ENCODE measurements at regions not wholly inside any gene's neighbourhood (a gene's known extent, or its start where the extent isn't known, plus 50 kb on each side); places are given as distances from the start of the nearest gene placed in this dataset.

DNA sequence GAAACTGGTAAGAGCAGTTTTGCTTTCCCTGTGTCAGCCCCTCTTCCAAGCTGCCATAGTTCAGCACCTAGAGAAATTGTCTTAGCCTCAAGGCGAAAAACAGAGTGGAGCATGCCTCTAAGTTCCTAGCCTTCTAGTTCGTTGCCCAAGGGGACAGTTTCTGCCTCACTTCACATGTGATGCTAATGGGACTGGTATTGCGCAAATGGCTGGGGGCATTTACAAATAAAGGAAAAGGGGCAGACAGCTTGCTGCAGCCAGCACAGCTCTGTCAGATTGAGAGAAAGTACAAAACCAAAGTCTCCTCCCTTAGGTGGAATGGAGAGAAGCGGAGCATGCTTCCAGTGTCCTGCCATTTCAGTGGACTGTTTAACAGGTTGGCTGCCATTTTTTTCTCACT lies 567.7 kb downstream of the ETV1 start:
- peaks cover 5% of the 10 kb centered on the region; the same call in 2 of the 3 replicates for H3K36me3 Mint-ChIP-seq (ENCODE audit: low read depth)
- Histone ChIP-seq H3K27me3 (ENCODE audit: insufficient read depth) (no peaks in the 10 kb centered on the region), H3K4me2 (no peak overlapping the region), H3F3A (replicated peaks; ENCODE audit: low read depth) (no peaks in the 10 kb centered on the region), H3K4me1 (ENCODE audit: insufficient read depth) (no peaks in the 10 kb centered on the region), H2AFZ (no peak overlapping the region), H3K4me3 (no peak overlapping the region), H4K20me1 (replicated peaks; ENCODE audit: insufficient read depth) (no peaks in the 10 kb centered on the region), H3K79me2 (replicated peaks; ENCODE audit: insufficient read depth) (no peaks in the 10 kb centered on the region), H3K27ac (ENCODE audit: low read depth) (no peak overlapping the region), H3K9me2 (ENCODE audit: insufficient read depth) (no peaks in the 10 kb centered on the region), H3K36me3 (ENCODE audit: insufficient read depth) (no peaks in the 10 kb centered on the region)
- no peaks in the 10 kb centered on the region for H3K27me3 Mint-ChIP-seq (ENCODE audit: insufficient read depth, low read depth, poor library complexity)
- no peaks in the 10 kb centered on the region for H3K4me1 Mint-ChIP-seq
- H3K27ac Mint-ChIP-seq, result no peak overlapping the region
- ATAC-seq (no peak), DNase-seq (ENCODE audit: low spot score) (no peak)
- H3K4me3 Mint-ChIP-seq, result no peak overlapping the region
- peaks cover 15% of the 10 kb centered on the region; the same call in 2 of the 3 replicates for H3K9me3 Mint-ChIP-seq
- TF ChIP-seq POLR2AphosphoS5 (IDR thresholded peaks at IDR 0.05; ENCODE audit: low read depth), result no peak
- no peak for TF ChIP-seq EZH2 (IDR thresholded peaks at IDR 0.05; ENCODE audit: low read depth, unreplicated experiment)
- TF ChIP-seq ZNF331 (CRISPR knock-in tag; IDR thresholded peaks at IDR 0.05; ENCODE audit: low read depth), result no peak
- no peak for TF ChIP-seq JUNB (IDR thresholded peaks at IDR 0.05; ENCODE audit: unreplicated experiment)
- TF ChIP-seq, protein P1, sequence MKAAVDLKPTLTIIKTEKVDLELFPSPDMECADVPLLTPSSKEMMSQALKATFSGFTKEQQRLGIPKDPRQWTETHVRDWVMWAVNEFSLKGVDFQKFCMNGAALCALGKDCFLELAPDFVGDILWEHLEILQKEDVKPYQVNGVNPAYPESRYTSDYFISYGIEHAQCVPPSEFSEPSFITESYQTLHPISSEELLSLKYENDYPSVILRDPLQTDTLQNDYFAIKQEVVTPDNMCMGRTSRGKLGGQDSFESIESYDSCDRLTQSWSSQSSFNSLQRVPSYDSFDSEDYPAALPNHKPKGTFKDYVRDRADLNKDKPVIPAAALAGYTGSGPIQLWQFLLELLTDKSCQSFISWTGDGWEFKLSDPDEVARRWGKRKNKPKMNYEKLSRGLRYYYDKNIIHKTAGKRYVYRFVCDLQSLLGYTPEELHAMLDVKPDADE (IDR thresholded peaks at IDR 0.05), result no peak
- TF ChIP-seq, protein P2, sequence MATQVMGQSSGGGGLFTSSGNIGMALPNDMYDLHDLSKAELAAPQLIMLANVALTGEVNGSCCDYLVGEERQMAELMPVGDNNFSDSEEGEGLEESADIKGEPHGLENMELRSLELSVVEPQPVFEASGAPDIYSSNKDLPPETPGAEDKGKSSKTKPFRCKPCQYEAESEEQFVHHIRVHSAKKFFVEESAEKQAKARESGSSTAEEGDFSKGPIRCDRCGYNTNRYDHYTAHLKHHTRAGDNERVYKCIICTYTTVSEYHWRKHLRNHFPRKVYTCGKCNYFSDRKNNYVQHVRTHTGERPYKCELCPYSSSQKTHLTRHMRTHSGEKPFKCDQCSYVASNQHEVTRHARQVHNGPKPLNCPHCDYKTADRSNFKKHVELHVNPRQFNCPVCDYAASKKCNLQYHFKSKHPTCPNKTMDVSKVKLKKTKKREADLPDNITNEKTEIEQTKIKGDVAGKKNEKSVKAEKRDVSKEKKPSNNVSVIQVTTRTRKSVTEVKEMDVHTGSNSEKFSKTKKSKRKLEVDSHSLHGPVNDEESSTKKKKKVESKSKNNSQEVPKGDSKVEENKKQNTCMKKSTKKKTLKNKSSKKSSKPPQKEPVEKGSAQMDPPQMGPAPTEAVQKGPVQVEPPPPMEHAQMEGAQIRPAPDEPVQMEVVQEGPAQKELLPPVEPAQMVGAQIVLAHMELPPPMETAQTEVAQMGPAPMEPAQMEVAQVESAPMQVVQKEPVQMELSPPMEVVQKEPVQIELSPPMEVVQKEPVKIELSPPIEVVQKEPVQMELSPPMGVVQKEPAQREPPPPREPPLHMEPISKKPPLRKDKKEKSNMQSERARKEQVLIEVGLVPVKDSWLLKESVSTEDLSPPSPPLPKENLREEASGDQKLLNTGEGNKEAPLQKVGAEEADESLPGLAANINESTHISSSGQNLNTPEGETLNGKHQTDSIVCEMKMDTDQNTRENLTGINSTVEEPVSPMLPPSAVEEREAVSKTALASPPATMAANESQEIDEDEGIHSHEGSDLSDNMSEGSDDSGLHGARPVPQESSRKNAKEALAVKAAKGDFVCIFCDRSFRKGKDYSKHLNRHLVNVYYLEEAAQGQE (IDR thresholded peaks at IDR 0.05; ENCODE audit: unreplicated experiment), result no peak
- no peak for TF ChIP-seq NANOG (IDR thresholded peaks at IDR 0.05; ENCODE audit: borderline replicate concordance)
- TF ChIP-seq, protein P3, sequence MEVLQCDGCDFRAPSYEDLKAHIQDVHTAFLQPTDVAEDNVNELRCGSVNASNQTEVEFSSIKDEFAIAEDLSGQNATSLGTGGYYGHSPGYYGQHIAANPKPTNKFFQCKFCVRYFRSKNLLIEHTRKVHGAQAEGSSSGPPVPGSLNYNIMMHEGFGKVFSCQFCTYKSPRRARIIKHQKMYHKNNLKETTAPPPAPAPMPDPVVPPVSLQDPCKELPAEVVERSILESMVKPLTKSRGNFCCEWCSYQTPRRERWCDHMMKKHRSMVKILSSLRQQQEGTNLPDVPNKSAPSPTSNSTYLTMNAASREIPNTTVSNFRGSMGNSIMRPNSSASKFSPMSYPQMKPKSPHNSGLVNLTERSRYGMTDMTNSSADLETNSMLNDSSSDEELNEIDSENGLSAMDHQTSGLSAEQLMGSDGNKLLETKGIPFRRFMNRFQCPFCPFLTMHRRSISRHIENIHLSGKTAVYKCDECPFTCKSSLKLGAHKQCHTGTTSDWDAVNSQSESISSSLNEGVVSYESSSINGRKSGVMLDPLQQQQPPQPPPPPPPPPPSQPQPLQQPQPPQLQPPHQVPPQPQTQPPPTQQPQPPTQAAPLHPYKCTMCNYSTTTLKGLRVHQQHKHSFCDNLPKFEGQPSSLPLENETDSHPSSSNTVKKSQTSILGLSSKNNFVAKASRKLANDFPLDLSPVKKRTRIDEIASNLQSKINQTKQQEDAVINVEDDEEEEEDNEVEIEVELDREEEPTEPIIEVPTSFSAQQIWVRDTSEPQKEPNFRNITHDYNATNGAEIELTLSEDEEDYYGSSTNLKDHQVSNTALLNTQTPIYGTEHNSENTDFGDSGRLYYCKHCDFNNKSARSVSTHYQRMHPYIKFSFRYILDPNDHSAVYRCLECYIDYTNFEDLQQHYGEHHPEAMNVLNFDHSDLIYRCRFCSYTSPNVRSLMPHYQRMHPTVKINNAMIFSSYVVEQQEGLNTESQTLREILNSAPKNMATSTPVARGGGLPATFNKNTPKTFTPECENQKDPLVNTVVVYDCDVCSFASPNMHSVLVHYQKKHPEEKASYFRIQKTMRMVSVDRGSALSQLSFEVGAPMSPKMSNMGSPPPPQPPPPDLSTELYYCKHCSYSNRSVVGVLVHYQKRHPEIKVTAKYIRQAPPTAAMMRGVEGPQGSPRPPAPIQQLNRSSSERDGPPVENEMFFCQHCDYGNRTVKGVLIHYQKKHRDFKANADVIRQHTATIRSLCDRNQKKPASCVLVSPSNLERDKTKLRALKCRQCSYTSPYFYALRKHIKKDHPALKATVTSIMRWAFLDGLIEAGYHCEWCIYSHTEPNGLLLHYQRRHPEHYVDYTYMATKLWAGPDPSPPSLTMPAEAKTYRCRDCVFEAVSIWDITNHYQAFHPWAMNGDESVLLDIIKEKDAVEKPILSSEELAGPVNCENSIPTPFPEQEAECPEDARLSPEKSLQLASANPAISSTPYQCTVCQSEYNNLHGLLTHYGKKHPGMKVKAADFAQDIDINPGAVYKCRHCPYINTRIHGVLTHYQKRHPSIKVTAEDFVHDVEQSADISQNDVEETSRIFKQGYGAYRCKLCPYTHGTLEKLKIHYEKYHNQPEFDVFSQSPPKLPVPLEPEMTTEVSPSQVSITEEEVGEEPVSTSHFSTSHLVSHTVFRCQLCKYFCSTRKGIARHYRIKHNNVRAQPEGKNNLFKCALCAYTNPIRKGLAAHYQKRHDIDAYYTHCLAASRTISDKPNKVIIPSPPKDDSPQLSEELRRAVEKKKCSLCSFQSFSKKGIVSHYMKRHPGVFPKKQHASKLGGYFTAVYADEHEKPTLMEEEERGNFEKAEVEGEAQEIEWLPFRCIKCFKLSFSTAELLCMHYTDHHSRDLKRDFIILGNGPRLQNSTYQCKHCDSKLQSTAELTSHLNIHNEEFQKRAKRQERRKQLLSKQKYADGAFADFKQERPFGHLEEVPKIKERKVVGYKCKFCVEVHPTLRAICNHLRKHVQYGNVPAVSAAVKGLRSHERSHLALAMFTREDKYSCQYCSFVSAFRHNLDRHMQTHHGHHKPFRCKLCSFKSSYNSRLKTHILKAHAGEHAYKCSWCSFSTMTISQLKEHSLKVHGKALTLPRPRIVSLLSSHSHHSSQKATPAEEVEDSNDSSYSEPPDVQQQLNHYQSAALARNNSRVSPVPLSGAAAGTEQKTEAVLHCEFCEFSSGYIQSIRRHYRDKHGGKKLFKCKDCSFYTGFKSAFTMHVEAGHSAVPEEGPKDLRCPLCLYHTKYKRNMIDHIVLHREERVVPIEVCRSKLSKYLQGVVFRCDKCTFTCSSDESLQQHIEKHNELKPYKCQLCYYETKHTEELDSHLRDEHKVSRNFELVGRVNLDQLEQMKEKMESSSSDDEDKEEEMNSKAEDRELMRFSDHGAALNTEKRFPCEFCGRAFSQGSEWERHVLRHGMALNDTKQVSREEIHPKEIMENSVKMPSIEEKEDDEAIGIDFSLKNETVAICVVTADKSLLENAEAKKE (CRISPR knock-in tag; IDR thresholded peaks at IDR 0.05), result no peak
- no peak for TF ChIP-seq CREB1 (CRISPR knock-in tag; IDR thresholded peaks at IDR 0.05; ENCODE audit: low read depth)
- TF ChIP-seq, protein P4, sequence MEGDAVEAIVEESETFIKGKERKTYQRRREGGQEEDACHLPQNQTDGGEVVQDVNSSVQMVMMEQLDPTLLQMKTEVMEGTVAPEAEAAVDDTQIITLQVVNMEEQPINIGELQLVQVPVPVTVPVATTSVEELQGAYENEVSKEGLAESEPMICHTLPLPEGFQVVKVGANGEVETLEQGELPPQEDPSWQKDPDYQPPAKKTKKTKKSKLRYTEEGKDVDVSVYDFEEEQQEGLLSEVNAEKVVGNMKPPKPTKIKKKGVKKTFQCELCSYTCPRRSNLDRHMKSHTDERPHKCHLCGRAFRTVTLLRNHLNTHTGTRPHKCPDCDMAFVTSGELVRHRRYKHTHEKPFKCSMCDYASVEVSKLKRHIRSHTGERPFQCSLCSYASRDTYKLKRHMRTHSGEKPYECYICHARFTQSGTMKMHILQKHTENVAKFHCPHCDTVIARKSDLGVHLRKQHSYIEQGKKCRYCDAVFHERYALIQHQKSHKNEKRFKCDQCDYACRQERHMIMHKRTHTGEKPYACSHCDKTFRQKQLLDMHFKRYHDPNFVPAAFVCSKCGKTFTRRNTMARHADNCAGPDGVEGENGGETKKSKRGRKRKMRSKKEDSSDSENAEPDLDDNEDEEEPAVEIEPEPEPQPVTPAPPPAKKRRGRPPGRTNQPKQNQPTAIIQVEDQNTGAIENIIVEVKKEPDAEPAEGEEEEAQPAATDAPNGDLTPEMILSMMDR (conservative IDR thresholded peaks at IDR 0.05; ENCODE audit: low read depth in 2 of 2), result no peak
- TF ChIP-seq EZH2phosphoT487 (IDR thresholded peaks at IDR 0.05; ENCODE audit: unreplicated experiment), result no peak

Measured in GM23338 (cell line).